GM12872 (cell line): ENCODE measurements at regions not wholly inside any gene's neighbourhood (a gene's known extent, or its start where the extent isn't known, plus 50 kb on each side); places are given as distances from the start of the nearest gene placed in this dataset.

ENCODE experiments used
- CTCF ChIP-seq: IDR thresholded peaks from 3 replicates; pipeline ENCODE4 v1.5.1; 2011; ENCODE audit warnings: low read depth, mild to moderate bottlenecking, low read length, moderate library complexity; ENCODE audit not compliant: insufficient read depth

- TF ChIP-seq CTCF: no peak
Observed at GRCh38 chr10:100654782-100655325, 90.5 kb upstream of the PAX2 start.

- TF ChIP-seq CTCF: no peak
Observed at GRCh38 chr10:100655326-100655759, 90.0 kb upstream of the PAX2 start.

- TF ChIP-seq CTCF: no peak
Observed at GRCh38 chr10:100655760-100656421, 89.5 kb upstream of the PAX2 start.

GRCh38 chr10:100656454-100656853, 88.9 kb upstream of the PAX2 start:
- TF ChIP-seq CTCF: no peak

GRCh38 chr10:100658269-100658668, 87.1 kb upstream of the PAX2 start:
- no peak for TF ChIP-seq CTCF

- no peak for TF ChIP-seq CTCF
Observed at GRCh38 chr10:100659361-100660098, 85.9 kb upstream of the PAX2 start.

- no peak for TF ChIP-seq CTCF
Observed at GRCh38 chr10:100660365-100660764, 85.0 kb upstream of the PAX2 start.
